OCI-LY1 (cell line): ENCODE measurements at regions not wholly inside any gene's neighbourhood (a gene's known extent, or its start where the extent isn't known, plus 50 kb on each side); places are given as distances from the start of the nearest gene placed in this dataset.
A peak's percentile ranks its signal among the peaks of the same experiment; 100 is the strongest.
"Not testable (repeated sequence)": the region's sequence is repeated elsewhere in the genome, so short reads cannot be mapped to it uniquely, and the experiment has no call there.

Source experiments
- H2AFZ ChIP-seq: fragments of 200-600 bp; sonication (generic), shearing (Covaris generic); 2 replicates; pipeline ENCODE4 v1.6.0; 2014; ENCODE audit warnings: antibody characterized with exemption, mild to moderate bottlenecking, low read length
- H3F3A ChIP-seq: fragments of 200-600 bp; sonication (generic), shearing (Covaris generic); 2 replicates; pipeline ENCODE4 v1.6.0; 2014; ENCODE audit warnings: mild to moderate bottlenecking, antibody characterized with exemption, low read length, moderate library complexity; ENCODE audit not compliant: insufficient read depth
- H3K27ac ChIP-seq: fragments of 200-600 bp; sonication (generic); 2 replicates; pipeline ENCODE4 v1.5.1; 2014; ENCODE audit warnings: low read length, mixed run types, mild to moderate bottlenecking, low read depth; ENCODE audit not compliant: poor library complexity, severe bottlenecking
- H3K27me3 ChIP-seq: fragments of 200-600 bp; sonication (generic); 2 replicates; pipeline ENCODE4 v1.6.0; 2014; ENCODE audit warnings: antibody characterized with exemption, mild to moderate bottlenecking, low read length, moderate library complexity; ENCODE audit not compliant: insufficient read depth
- H3K36me3 ChIP-seq: fragments of 200-600 bp; sonication (generic); 2 replicates; pipeline ENCODE4 v1.6.1; 2014; ENCODE audit warnings: mild to moderate bottlenecking, antibody characterized with exemption, low read length, moderate library complexity, mixed read lengths; ENCODE audit not compliant: insufficient read depth
- H3K4me1 ChIP-seq: fragments of 200-600 bp; sonication (generic); 2 replicates; pipeline ENCODE4 v1.5.1; 2014; ENCODE audit warnings: mild to moderate bottlenecking, low read length, moderate library complexity; ENCODE audit not compliant: insufficient read depth, severe bottlenecking
- H3K4me2 ChIP-seq: fragments of 200-600 bp; sonication (generic), shearing (Covaris generic); 2 replicates; pipeline ENCODE4 v1.6.1; 2014; ENCODE audit warnings: low read length
- H3K4me3 ChIP-seq: fragments of 200-600 bp; sonication (generic); 2 replicates; pipeline ENCODE4 v1.5.1; 2014; ENCODE audit warnings: low read length, low read depth, mild to moderate bottlenecking, mixed read lengths; ENCODE audit not compliant: poor library complexity, severe bottlenecking
- H3K79me2 ChIP-seq: fragments of 200-600 bp; shearing (Covaris generic); 2 replicates; pipeline ENCODE4 v1.6.1; 2016; ENCODE audit warnings: mixed run types, low read length, mixed read lengths; ENCODE audit not compliant: insufficient read depth
- H3K9ac ChIP-seq: fragments of 200-600 bp; sonication (generic), shearing (Covaris generic); 2 replicates; pipeline ENCODE4 v1.6.1; 2014; ENCODE audit warnings: mild to moderate bottlenecking, low read length, mixed read lengths
- H3K9me2 ChIP-seq: fragments of 200-600 bp; sonication (generic), shearing (Covaris generic); 2 replicates; pipeline ENCODE4 v1.6.1; 2014; ENCODE audit warnings: low read depth, mild to moderate bottlenecking, low read length, mixed read lengths
- H3K9me3 ChIP-seq: fragments of 200-600 bp; shearing (Covaris generic); 2 replicates; pipeline ENCODE4 v1.6.1; 2014; ENCODE audit warnings: low read length, mixed read lengths
- H4K20me1 ChIP-seq: fragments of 200-600 bp; sonication (generic), shearing (Covaris generic); 2 replicates; pipeline ENCODE4 v1.6.0; 2016; ENCODE audit warnings: mild to moderate bottlenecking, low read length; ENCODE audit not compliant: insufficient read depth
- EZH2 ChIP-seq: fragments of 200-600 bp; sonication (generic), shearing (Covaris generic); IDR thresholded peaks from 2 replicates; pipeline ENCODE4 v1.8.0; 2017; ENCODE audit warnings: borderline replicate concordance, mixed run types, mild to moderate bottlenecking, antibody characterized with exemption, low read length, moderate library complexity, mixed read lengths
- TF ChIP-seq, protein P1 (sequence below): fragments of 200-600 bp; sonication (generic), shearing (Covaris generic); IDR thresholded peaks from 2 replicates; pipeline ENCODE4 v1.5.1; 2017; ENCODE audit warnings: mild to moderate bottlenecking, antibody characterized with exemption, low read length, moderate library complexity, mixed read lengths

DNA sequence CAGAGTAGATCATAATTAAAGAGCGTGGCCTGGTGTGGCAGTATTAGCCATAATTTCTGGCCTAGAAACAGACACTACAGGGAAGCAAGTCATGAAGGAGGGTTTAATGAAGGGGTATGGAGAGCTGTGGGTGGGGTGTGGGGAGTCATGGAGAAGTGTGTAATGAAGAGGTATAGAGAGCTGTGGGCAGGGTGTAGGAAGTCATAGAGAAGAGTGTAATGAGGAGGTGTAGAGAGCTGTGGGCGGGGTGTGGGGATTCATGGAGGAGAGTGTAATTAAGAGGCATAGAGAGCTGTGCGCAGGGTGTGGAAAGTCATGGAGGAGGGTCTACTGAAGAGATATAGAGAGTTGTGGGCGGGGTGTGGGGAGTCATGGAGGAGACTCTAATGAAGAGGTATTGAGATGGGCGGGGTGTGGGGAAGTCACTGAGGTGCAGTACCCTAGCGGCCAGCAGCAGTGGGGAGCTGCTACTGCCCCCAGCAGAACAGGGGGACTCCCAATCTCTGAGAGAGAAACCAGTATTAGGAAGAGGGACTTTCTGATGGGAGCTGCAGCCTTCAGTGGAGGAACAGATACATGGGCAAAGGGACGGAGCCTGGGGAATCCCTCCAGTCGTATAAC, 145.4 kb upstream of the FOXA2 start:
- no peaks in the 10 kb centered on the region for H3K9me2 ChIP-seq

DNA sequence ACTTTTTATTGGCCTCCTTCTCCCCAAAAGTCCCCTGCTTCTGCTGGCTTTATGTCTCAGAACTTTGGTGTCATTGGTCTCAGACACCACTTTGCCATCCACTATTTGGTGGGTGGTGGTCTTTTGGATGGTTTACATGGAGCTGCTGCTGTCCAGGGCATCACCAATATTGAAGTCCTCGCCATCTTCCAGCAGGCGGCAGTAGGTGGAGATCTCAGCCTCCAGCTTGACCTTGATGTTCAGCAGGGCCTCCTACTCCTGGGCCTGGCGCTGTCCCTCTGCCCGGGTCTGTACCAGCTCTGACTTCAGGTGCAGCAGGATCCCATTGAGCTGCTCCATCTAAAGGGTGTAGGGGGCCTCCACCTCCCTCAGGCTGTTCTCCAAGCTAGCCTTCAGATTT, 148.4 kb upstream of the FOXA2 start:
- H4K20me1 ChIP-seq, result no peaks in the 10 kb centered on the region
- no peak overlapping the region for H3K4me2 ChIP-seq
- H3K4me3 ChIP-seq, result no peak overlapping the region
- no peaks in the 10 kb centered on the region for H3K9me2 ChIP-seq
- H3F3A ChIP-seq, result no peaks in the 10 kb centered on the region
- H3K27ac ChIP-seq, result no peak overlapping the region
- no peaks in the 10 kb centered on the region for H3K36me3 ChIP-seq
- no peak overlapping the region for H3K9ac ChIP-seq
- H3K79me2 ChIP-seq, result no peaks in the 10 kb centered on the region
- TF ChIP-seq EZH2, result no peak
- TF ChIP-seq, protein P1, sequence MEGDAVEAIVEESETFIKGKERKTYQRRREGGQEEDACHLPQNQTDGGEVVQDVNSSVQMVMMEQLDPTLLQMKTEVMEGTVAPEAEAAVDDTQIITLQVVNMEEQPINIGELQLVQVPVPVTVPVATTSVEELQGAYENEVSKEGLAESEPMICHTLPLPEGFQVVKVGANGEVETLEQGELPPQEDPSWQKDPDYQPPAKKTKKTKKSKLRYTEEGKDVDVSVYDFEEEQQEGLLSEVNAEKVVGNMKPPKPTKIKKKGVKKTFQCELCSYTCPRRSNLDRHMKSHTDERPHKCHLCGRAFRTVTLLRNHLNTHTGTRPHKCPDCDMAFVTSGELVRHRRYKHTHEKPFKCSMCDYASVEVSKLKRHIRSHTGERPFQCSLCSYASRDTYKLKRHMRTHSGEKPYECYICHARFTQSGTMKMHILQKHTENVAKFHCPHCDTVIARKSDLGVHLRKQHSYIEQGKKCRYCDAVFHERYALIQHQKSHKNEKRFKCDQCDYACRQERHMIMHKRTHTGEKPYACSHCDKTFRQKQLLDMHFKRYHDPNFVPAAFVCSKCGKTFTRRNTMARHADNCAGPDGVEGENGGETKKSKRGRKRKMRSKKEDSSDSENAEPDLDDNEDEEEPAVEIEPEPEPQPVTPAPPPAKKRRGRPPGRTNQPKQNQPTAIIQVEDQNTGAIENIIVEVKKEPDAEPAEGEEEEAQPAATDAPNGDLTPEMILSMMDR, result no peak
- H2AFZ ChIP-seq, result no peak overlapping the region
- no peaks in the 10 kb centered on the region for H3K9me3 ChIP-seq
- no peaks in the 10 kb centered on the region for H3K4me1 ChIP-seq
- no peaks in the 10 kb centered on the region for H3K27me3 ChIP-seq

More for the DNA sequence above, 145.4 kb upstream of the FOXA2 start:
- Histone ChIP-seq H4K20me1 (no peaks in the 10 kb centered on the region), H3K27ac (no peak overlapping the region), H3F3A (no peaks in the 10 kb centered on the region), H3K9me3 (no peaks in the 10 kb centered on the region), H3K4me3 (no peak overlapping the region), H2AFZ (no peak overlapping the region), H3K36me3 (no peaks in the 10 kb centered on the region), H3K4me1 (no peaks in the 10 kb centered on the region), H3K4me2 (no peak overlapping the region), H3K79me2 (no peaks in the 10 kb centered on the region), H3K9ac (no peak overlapping the region), H3K27me3 (no peaks in the 10 kb centered on the region)
- TF ChIP-seq, protein P1, result no peak
- no peak for TF ChIP-seq EZH2

DNA sequence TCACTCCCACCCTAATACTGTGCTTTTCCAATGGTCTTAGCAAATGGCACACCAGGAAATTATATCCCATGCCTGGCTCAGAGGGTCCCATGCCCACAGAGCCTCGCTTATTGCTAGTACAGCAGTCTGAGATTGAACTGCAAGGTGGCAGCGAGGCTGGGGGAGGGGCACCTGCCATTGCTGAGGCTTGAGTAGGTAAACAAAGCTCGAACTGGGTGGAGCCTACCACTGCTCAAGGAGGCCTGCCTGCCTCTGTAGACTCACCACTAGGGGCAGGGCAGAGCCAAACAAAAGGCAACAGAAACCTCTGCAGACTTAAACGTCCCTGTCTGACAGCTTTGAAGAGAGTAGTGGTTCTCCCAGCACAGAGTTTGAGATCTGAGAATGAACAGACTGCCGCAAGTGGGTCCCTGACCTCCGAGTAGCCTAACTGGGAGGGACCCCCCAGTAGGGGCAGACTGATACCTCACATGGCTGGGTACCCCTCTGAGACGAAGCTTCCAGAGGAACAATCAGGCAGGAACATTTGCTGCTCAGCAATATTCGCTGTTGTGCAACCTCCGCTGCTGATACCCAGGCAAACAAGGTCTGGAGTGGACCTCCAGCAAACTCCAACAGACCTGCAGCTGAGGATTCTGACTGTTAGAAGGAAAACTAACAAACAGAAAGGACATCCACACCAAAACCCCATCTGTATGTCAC, 150.7 kb upstream of the FOXA2 start:
- not testable (repeated sequence) for H2AFZ ChIP-seq, H3K4me3 ChIP-seq, H3K9ac ChIP-seq, H3K9me3 ChIP-seq, H3K9me2 ChIP-seq, H3K27ac ChIP-seq, H3K4me1 ChIP-seq, H3K36me3 ChIP-seq, H3K27me3 ChIP-seq, H3K79me2 ChIP-seq, H4K20me1 ChIP-seq, H3K4me2 ChIP-seq, H3F3A ChIP-seq
- TF ChIP-seq, protein P1, result peak; percentile 34; the same call in 1 of the 2 replicates
